IPS DF 6.9 (cell line): ENCODE measurements at regions not wholly inside any gene's neighbourhood (a gene's known extent, or its start where the extent isn't known, plus 50 kb on each side); places are given as distances from the start of the nearest gene placed in this dataset.
"Not testable (repeated sequence)": the region's sequence is repeated elsewhere in the genome, so short reads cannot be mapped to it uniquely, and the experiment has no call there.

ENCODE experiments used
- DNase-seq: peaks from one replicate; pipeline ENCODE4 v3.0.0-alpha.2; 2013; ENCODE audit warnings: low read depth, low spot score
- H3K27ac ChIP-seq: one replicate; pipeline ENCODE4 v1.5.1; 2013; ENCODE audit warnings: low read length, control low read depth
- H3K27me3 ChIP-seq: 2 replicates; pipeline ENCODE4 v1.6.1; 2013; ENCODE audit warnings: mild to moderate bottlenecking, low read length; ENCODE audit not compliant: control insufficient read depth, insufficient read depth
- H3K36me3 ChIP-seq: 2 replicates; pipeline ENCODE4 v1.6.1; 2013; ENCODE audit warnings: low read length; ENCODE audit not compliant: control insufficient read depth, insufficient read depth
- H3K4me1 ChIP-seq: 2 replicates; pipeline ENCODE4 v1.6.1; 2013; ENCODE audit warnings: low read length; ENCODE audit not compliant: control insufficient read depth, insufficient read depth
- H3K4me3 ChIP-seq: 2 replicates; pipeline ENCODE4 v1.5.1; 2013; ENCODE audit warnings: mild to moderate bottlenecking, low read length
- H3K9me3 ChIP-seq: 2 replicates; pipeline ENCODE4 v1.6.1; 2013; ENCODE audit warnings: low read length, inconsistent platforms; ENCODE audit not compliant: control insufficient read depth, insufficient read depth
- WGBS: extraction: QIAGEN DNeasy Blood & Tissue Kit; methylation state at CpG from one replicate; pipeline ENCODE4 v1.1.7; 2013; ENCODE audit warnings: mixed read lengths, missing lambda C conversion rate; ENCODE audit not compliant: insufficient read length, insufficient coverage; 5-methylcytosine and 5-hydroxymethylcytosine counted together

GRCh38 chr7:115630049-115630448 lies 400.5 kb downstream of the TFEC start:
- no peaks in the 10 kb centered on the region for H3K36me3 ChIP-seq
- no peak overlapping the region for H3K4me3 ChIP-seq
- H3K4me1 ChIP-seq = no peaks in the 10 kb centered on the region
- H3K27ac ChIP-seq = no peak overlapping the region
- H3K9me3 ChIP-seq = no peaks in the 10 kb centered on the region
- WGBS = no CpG with 5 or more reads among the region's 4 CpGs
- DNase-seq = no peak
- H3K27me3 ChIP-seq = no peaks in the 10 kb centered on the region

GRCh38 chr7:115618676-115619075 lies 411.9 kb downstream of the TFEC start:
- DNase-seq = no peak
- H3K4me1 ChIP-seq = no peaks in the 10 kb centered on the region
- no peak overlapping the region for H3K4me3 ChIP-seq
- 100% methylated on average over 1 of the region's 3 CpGs for WGBS
- no peak overlapping the region for H3K27ac ChIP-seq
- H3K27me3 ChIP-seq = no peaks in the 10 kb centered on the region
- H3K9me3 ChIP-seq = no peaks in the 10 kb centered on the region
- H3K36me3 ChIP-seq = no peaks in the 10 kb centered on the region

- no peaks in the 10 kb centered on the region for H3K9me3 ChIP-seq
- no peak overlapping the region for H3K27ac ChIP-seq
- no CpG with 5 or more reads among the region's 4 CpGs for WGBS
- H3K4me1 ChIP-seq = no peaks in the 10 kb centered on the region
- H3K27me3 ChIP-seq = no peaks in the 10 kb centered on the region
- no peak for DNase-seq
- H3K36me3 ChIP-seq = no peaks in the 10 kb centered on the region
- H3K4me3 ChIP-seq = no peak overlapping the region
Measured at GRCh38 chr7:115613836-115614235, 416.7 kb downstream of the TFEC start.

GRCh38 chr7:115603416-115603815 lies 427.1 kb downstream of the TFEC start:
- no CpG with 5 or more reads among the region's 8 CpGs for WGBS
- Histone ChIP-seq H3K9me3 (no peaks in the 10 kb centered on the region), H3K27me3 (no peaks in the 10 kb centered on the region), H3K27ac (no peak overlapping the region), H3K36me3 (no peaks in the 10 kb centered on the region), H3K4me3 (no peak overlapping the region), H3K4me1 (no peaks in the 10 kb centered on the region)
- DNase-seq = no peak

- Histone ChIP-seq H3K9me3 (no peaks in the 10 kb centered on the region), H3K36me3 (no peaks in the 10 kb centered on the region), H3K27ac (no peak overlapping the region), H3K4me3 (no peak overlapping the region), H3K4me1 (no peaks in the 10 kb centered on the region), H3K27me3 (no peaks in the 10 kb centered on the region)
- no CpG with 5 or more reads among the region's 1 CpG for WGBS
- DNase-seq = no peak
Measured at GRCh38 chr7:115600207-115600606, 430.4 kb downstream of the TFEC start.

- H3K36me3 ChIP-seq, DNase-seq, H3K27ac ChIP-seq, H3K27me3 ChIP-seq, H3K4me1 ChIP-seq, H3K4me3 ChIP-seq, H3K9me3 ChIP-seq: not testable (repeated sequence)
- WGBS = no CpG with 5 or more reads among the region's 2 CpGs
Measured at GRCh38 chr7:115599184-115599583, 431.4 kb downstream of the TFEC start.

GRCh38 chr7:115597220-115597619 lies 433.3 kb downstream of the TFEC start:
- not testable (repeated sequence) for H3K27ac ChIP-seq, H3K9me3 ChIP-seq, H3K4me1 ChIP-seq, H3K27me3 ChIP-seq, H3K4me3 ChIP-seq, H3K36me3 ChIP-seq, DNase-seq
- WGBS = no CpG with 5 or more reads among the region's 2 CpGs

GRCh38 chr7:115593111-115593510 lies 437.5 kb downstream of the TFEC start:
- H3K27me3 ChIP-seq = no peaks in the 10 kb centered on the region
- no peaks in the 10 kb centered on the region for H3K4me1 ChIP-seq
- no peaks in the 10 kb centered on the region for H3K36me3 ChIP-seq
- no peak for DNase-seq
- no peaks in the 10 kb centered on the region for H3K9me3 ChIP-seq
- WGBS = no CpG with 5 or more reads among the region's 2 CpGs
- no peak overlapping the region for H3K27ac ChIP-seq
- no peak overlapping the region for H3K4me3 ChIP-seq

- no peak overlapping the region for H3K4me3 ChIP-seq
- no CpG with 5 or more reads among the region's 5 CpGs for WGBS
- H3K27ac ChIP-seq = no peak overlapping the region
- DNase-seq = no peak
- no peaks in the 10 kb centered on the region for H3K36me3 ChIP-seq
- no peaks in the 10 kb centered on the region for H3K9me3 ChIP-seq
- no peaks in the 10 kb centered on the region for H3K27me3 ChIP-seq
- H3K4me1 ChIP-seq = no peaks in the 10 kb centered on the region; the same call in 1 of the 2 replicates
Measured at GRCh38 chr7:115585015-115585718, 445.4 kb downstream of the TFEC start.

GRCh38 chr7:115582956-115583355 lies 447.6 kb downstream of the TFEC start:
- H3K27me3 ChIP-seq = no peaks in the 10 kb centered on the region
- H3K4me3 ChIP-seq = no peak overlapping the region
- H3K4me1 ChIP-seq = no peaks in the 10 kb centered on the region; the same call in 1 of the 2 replicates
- H3K27ac ChIP-seq = no peak overlapping the region
- H3K36me3 ChIP-seq = no peaks in the 10 kb centered on the region
- DNase-seq = no peak
- H3K9me3 ChIP-seq = no peaks in the 10 kb centered on the region
- no CpG with 5 or more reads among the region's 1 CpG for WGBS

- no CpG with 5 or more reads among the region's 2 CpGs for WGBS
- Histone ChIP-seq H3K27ac (no peak overlapping the region), H3K9me3 (no peaks in the 10 kb centered on the region), H3K27me3 (no peaks in the 10 kb centered on the region), H3K4me3 (no peak overlapping the region), H3K36me3 (no peaks in the 10 kb centered on the region), H3K4me1 (no peaks in the 10 kb centered on the region)
- no peak for DNase-seq
Measured at GRCh38 chr7:115578576-115578975, 452.0 kb downstream of the TFEC start.
